ENCODE measurements at regions not wholly inside any gene's neighbourhood (a gene's known extent, or its start where the extent isn't known, plus 50 kb on each side); places are given as distances from the start of the nearest gene placed in this dataset.

DNA sequence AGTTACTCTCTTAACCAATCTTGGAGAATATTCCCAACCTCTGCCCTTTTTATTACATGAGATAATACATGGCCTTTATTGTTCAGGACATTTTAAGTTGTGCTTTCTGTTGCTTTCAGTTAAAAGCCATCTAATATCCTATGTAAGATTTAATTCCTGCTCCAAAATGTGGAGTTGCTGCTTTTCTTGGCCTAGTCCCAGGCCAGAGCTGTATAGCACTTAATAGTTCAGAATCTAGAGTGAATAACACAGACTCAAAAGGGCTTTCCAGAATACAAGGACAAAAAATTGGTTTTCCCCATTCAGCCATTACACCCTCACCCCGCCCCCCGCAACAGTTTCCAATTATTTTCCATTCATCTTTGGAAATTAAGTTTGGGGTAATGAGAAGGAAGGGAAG, 144.3 kb upstream of the SMAD1 start:
- no peak for DNase-seq (ENCODE audit: low read depth, low spot score)
- Histone ChIP-seq H3K4me1 (ENCODE audit: insufficient read depth, insufficient read length) (no peaks in the 10 kb centered on the region), H3K9me3 (ENCODE audit: insufficient read depth, low read length) (no peaks in the 10 kb centered on the region), H3K36me3 (ENCODE audit: insufficient read depth, insufficient read length, low read length) (no peaks in the 10 kb centered on the region), H3K4me3 (ENCODE audit: insufficient read length, low read depth) (no peak overlapping the region), H3K9ac (ENCODE audit: insufficient read length, low read depth) (no peak overlapping the region), H3K27me3 (ENCODE audit: insufficient read depth, insufficient read length) (no peaks in the 10 kb centered on the region)
- TF ChIP-seq YY1 (IDR thresholded peaks at IDR 0.05; ENCODE audit: insufficient read depth, insufficient read length) (no peak), SUZ12 (IDR thresholded peaks at IDR 0.05; ENCODE audit: extremely low read depth, insufficient read depth, insufficient read length) (no peak), ZNF274 (IDR thresholded peaks at IDR 0.05; ENCODE audit: low read depth, low read length) (no peak)

DNA sequence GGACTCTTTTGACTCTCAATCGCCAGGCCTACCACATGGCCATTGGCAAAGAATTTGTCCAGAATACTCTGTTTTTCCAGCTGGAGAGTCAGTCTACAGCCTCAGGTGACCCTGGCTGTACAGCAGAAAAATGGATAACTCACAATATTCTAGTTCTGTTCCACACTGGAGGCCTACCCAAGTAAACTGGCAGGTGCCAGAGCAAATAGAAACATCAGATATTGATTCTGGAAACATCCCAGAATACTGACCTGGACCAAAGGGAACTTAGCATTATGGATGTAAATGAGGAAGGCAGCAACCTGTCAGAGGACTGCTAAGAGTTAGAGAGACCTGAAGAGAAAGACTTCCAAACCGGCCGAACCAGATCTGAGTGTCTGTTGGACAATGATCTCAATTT, 147.9 kb upstream of the SMAD1 start:
- TF ChIP-seq ZNF274 (IDR thresholded peaks at IDR 0.05; ENCODE audit: low read depth, low read length): no peak
- TF ChIP-seq YY1 (IDR thresholded peaks at IDR 0.05; ENCODE audit: insufficient read depth, insufficient read length): no peak
- no peak for TF ChIP-seq SUZ12 (IDR thresholded peaks at IDR 0.05; ENCODE audit: extremely low read depth, insufficient read depth, insufficient read length)
- H3K27me3 ChIP-seq (ENCODE audit: insufficient read depth, insufficient read length): no peaks in the 10 kb centered on the region
- H3K36me3 ChIP-seq (ENCODE audit: insufficient read depth, insufficient read length, low read length): no peaks in the 10 kb centered on the region
- DNase-seq (ENCODE audit: low read depth, low spot score): no peak
- H3K9me3 ChIP-seq (ENCODE audit: insufficient read depth, low read length): no peaks in the 10 kb centered on the region
- H3K4me3 ChIP-seq (ENCODE audit: insufficient read length, low read depth): no peak overlapping the region
- H3K4me1 ChIP-seq (ENCODE audit: insufficient read depth, insufficient read length): no peaks in the 10 kb centered on the region
- H3K9ac ChIP-seq (ENCODE audit: insufficient read length, low read depth): no peak overlapping the region

DNA sequence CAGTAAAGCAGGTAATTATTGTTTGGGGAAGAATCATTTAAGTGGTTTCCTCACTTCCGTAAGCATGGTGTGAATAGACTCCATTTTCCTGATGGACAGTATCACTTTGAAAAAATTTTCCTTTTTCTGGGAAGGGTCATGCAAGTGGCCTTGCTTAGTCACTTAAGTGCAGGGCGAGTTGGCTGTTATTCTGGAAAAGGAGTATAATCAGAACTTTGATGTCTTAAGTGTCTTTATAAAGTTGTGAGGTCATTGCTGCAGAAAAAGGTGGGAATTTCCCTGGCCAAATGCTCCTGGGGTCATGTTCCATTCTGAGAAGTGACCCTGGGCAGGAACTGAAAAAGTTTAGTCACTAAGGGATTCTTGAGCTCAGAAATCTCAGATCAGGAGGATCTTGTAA, 146.1 kb upstream of the OTUD4 start:
- Histone ChIP-seq H3K27me3 (ENCODE audit: insufficient read depth, insufficient read length) (no peaks in the 10 kb centered on the region), H3K4me1 (ENCODE audit: insufficient read depth, insufficient read length) (no peaks in the 10 kb centered on the region), H3K9me3 (ENCODE audit: insufficient read depth, low read length) (no peaks in the 10 kb centered on the region), H3K9ac (ENCODE audit: insufficient read length, low read depth) (no peak overlapping the region), H3K36me3 (ENCODE audit: insufficient read depth, insufficient read length, low read length) (no peaks in the 10 kb centered on the region), H3K4me3 (ENCODE audit: insufficient read length, low read depth) (no peak overlapping the region)
- DNase-seq (ENCODE audit: low read depth, low spot score): no peak
- TF ChIP-seq ZNF274 (IDR thresholded peaks at IDR 0.05; ENCODE audit: low read depth, low read length) (no peak), YY1 (IDR thresholded peaks at IDR 0.05; ENCODE audit: insufficient read depth, insufficient read length) (no peak), SUZ12 (IDR thresholded peaks at IDR 0.05; ENCODE audit: extremely low read depth, insufficient read depth, insufficient read length) (no peak)

DNA sequence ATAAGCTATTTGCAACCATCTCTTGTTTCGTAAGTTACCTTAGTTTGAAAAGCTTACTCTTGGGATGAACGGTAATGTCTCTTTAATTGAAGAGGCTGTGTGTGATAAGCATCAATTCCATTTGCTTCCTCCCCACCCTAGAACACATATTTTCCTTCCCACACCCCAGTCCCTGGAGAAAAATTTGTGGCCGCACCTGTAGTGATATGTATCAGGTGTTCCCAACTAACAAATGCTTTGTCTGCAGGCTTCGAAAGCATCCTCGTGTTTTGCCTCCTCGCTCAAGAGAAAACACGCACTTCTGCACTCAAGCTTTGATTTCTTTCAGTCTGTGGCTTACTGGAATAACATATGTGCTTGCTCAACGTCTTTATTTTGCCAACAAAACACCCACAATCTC, 143.8 kb upstream of the OTUD4 start:
- no peak for DNase-seq (ENCODE audit: low read depth, low spot score)
- no peaks in the 10 kb centered on the region for H3K36me3 ChIP-seq (ENCODE audit: insufficient read depth, insufficient read length, low read length)
- no peaks in the 10 kb centered on the region for H3K4me1 ChIP-seq (ENCODE audit: insufficient read depth, insufficient read length)
- no peak overlapping the region for H3K9ac ChIP-seq (ENCODE audit: insufficient read length, low read depth)
- no peak overlapping the region for H3K4me3 ChIP-seq (ENCODE audit: insufficient read length, low read depth)
- no peaks in the 10 kb centered on the region for H3K9me3 ChIP-seq (ENCODE audit: insufficient read depth, low read length)
- H3K27me3 ChIP-seq (ENCODE audit: insufficient read depth, insufficient read length): no peaks in the 10 kb centered on the region
- no peak for TF ChIP-seq SUZ12 (IDR thresholded peaks at IDR 0.05; ENCODE audit: extremely low read depth, insufficient read depth, insufficient read length)
- TF ChIP-seq ZNF274 (IDR thresholded peaks at IDR 0.05; ENCODE audit: low read depth, low read length): no peak
- no peak for TF ChIP-seq YY1 (IDR thresholded peaks at IDR 0.05; ENCODE audit: insufficient read depth, insufficient read length)

DNA sequence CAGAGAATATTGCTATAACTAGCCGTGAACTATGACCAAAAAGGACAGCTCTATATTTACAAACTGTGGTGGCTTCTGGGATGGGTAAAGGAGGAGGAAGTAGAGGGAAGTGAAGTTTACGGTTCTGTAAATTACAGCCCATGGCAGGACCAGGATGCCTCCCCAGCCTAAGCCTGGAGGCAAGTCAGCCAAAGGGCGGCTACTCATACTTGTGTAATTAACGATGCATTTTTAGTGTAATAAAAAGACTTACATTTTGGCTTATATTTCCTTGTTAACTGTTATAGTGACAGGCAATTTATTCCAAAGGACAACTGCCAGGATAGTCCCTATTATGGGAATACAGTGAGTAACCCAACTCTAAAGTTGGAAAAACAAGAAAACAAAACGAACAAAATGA, 139.9 kb upstream of the OTUD4 start:
- Histone ChIP-seq H3K36me3 (ENCODE audit: insufficient read depth, insufficient read length, low read length) (no peaks in the 10 kb centered on the region), H3K4me3 (ENCODE audit: insufficient read length, low read depth) (no peak overlapping the region), H3K4me1 (ENCODE audit: insufficient read depth, insufficient read length) (no peaks in the 10 kb centered on the region), H3K9ac (ENCODE audit: insufficient read length, low read depth) (no peak overlapping the region), H3K9me3 (ENCODE audit: insufficient read depth, low read length) (no peaks in the 10 kb centered on the region), H3K27me3 (ENCODE audit: insufficient read depth, insufficient read length) (no peaks in the 10 kb centered on the region)
- DNase-seq (ENCODE audit: low read depth, low spot score): no peak
- TF ChIP-seq YY1 (IDR thresholded peaks at IDR 0.05; ENCODE audit: insufficient read depth, insufficient read length): no peak
- TF ChIP-seq SUZ12 (IDR thresholded peaks at IDR 0.05; ENCODE audit: extremely low read depth, insufficient read depth, insufficient read length): no peak
- no peak for TF ChIP-seq ZNF274 (IDR thresholded peaks at IDR 0.05; ENCODE audit: low read depth, low read length)

DNA sequence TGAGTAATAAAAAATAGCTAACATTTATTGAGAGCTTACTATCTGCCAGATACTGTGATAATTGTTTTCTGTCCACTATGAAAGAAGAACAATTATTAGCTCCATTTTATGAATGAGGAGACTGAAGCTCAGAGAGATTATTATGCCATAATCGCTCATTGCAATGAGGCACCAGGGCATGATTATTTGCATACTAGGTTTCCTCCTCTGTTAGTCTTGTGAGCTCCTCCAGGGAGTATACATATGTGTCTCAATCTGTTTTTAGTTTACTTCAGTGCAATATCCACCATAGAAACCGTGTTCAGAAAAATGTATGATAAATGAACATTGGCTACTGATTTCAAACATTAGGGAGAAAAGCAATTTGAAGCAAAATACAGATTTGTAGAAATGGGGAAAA, 139.4 kb upstream of the OTUD4 start:
- no peak for DNase-seq (ENCODE audit: low read depth, low spot score)
- no peaks in the 10 kb centered on the region for H3K27me3 ChIP-seq (ENCODE audit: insufficient read depth, insufficient read length)
- H3K4me3 ChIP-seq (ENCODE audit: insufficient read length, low read depth): no peak overlapping the region
- no peak overlapping the region for H3K9ac ChIP-seq (ENCODE audit: insufficient read length, low read depth)
- TF ChIP-seq SUZ12 (IDR thresholded peaks at IDR 0.05; ENCODE audit: extremely low read depth, insufficient read depth, insufficient read length) (no peak), YY1 (IDR thresholded peaks at IDR 0.05; ENCODE audit: insufficient read depth, insufficient read length) (no peak), ZNF274 (IDR thresholded peaks at IDR 0.05; ENCODE audit: low read depth, low read length) (no peak)
- H3K9me3 ChIP-seq (ENCODE audit: insufficient read depth, low read length): no peaks in the 10 kb centered on the region
- H3K36me3 ChIP-seq (ENCODE audit: insufficient read depth, insufficient read length, low read length): no peaks in the 10 kb centered on the region
- H3K4me1 ChIP-seq (ENCODE audit: insufficient read depth, insufficient read length): no peaks in the 10 kb centered on the region

DNA sequence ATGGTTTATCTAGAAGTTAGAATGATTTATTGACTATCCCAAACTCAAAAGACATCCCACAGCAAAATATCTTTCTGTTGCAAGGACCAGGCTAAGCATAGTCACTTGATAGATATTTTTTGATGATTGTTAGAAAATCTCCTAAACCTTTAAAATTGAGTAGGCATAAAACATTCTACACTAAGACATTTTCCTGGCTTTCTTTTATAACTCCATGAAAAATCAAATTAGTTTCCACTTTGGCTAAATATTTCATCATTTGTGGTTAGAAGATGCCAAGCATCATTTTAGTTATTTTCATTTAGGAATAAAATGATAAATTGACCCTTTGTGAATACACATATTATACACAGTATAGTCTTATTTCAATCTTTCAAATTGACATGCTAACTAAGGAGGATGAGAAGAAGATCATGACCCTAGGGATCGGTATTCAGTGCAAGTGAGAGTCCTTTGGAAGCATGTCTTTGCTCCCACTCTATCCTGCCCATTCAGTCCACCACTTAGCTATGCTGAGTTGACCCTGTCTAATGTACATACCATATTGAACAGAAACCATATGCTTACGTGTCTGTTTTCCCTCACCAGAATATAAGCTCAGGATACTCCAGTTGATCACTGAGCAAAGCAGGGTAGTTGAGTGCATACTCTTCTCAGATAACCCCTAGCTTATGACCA, 136.6 kb upstream of the OTUD4 start:
- no peak for DNase-seq (ENCODE audit: low read depth, low spot score)
- Histone ChIP-seq H3K36me3 (ENCODE audit: insufficient read depth, insufficient read length, low read length) (no peaks in the 10 kb centered on the region), H3K9me3 (ENCODE audit: insufficient read depth, low read length) (no peaks in the 10 kb centered on the region), H3K4me1 (ENCODE audit: insufficient read depth, insufficient read length) (no peaks in the 10 kb centered on the region), H3K4me3 (ENCODE audit: insufficient read length, low read depth) (no peak overlapping the region), H3K9ac (ENCODE audit: insufficient read length, low read depth) (no peak overlapping the region), H3K27me3 (ENCODE audit: insufficient read depth, insufficient read length) (no peaks in the 10 kb centered on the region)
- no peak for TF ChIP-seq ZNF274 (IDR thresholded peaks at IDR 0.05; ENCODE audit: low read depth, low read length)
- no peak for TF ChIP-seq SUZ12 (IDR thresholded peaks at IDR 0.05; ENCODE audit: extremely low read depth, insufficient read depth, insufficient read length)
- TF ChIP-seq YY1 (IDR thresholded peaks at IDR 0.05; ENCODE audit: insufficient read depth, insufficient read length): no peak

Data from NT2/D1 (cell line).